ENCODE measurements at regions not wholly inside any gene's neighbourhood (a gene's known extent, or its start where the extent isn't known, plus 50 kb on each side); places are given as distances from the start of the nearest gene placed in this dataset.

- no peaks in the 10 kb centered on the region for H3K9me3 ChIP-seq (ENCODE audit: control insufficient read depth, insufficient read depth, low read depth, low read length)
- ChIA-PET CTCF (interaction anchor here (0.6 kb wide), 1 partner anchor 453 kb away, joined by 3 read pairs; no protein-coding TSS in a partner anchor), POLR2A (no interaction called here)
- TF ChIP-seq TRIM28 (IDR thresholded peaks at IDR 0.05; ENCODE audit: borderline replicate concordance, low read length), result 0 out of 2 replicates have a peak, but pooled peaks have one; percentile 54
- TF ChIP-seq, protein P1, sequence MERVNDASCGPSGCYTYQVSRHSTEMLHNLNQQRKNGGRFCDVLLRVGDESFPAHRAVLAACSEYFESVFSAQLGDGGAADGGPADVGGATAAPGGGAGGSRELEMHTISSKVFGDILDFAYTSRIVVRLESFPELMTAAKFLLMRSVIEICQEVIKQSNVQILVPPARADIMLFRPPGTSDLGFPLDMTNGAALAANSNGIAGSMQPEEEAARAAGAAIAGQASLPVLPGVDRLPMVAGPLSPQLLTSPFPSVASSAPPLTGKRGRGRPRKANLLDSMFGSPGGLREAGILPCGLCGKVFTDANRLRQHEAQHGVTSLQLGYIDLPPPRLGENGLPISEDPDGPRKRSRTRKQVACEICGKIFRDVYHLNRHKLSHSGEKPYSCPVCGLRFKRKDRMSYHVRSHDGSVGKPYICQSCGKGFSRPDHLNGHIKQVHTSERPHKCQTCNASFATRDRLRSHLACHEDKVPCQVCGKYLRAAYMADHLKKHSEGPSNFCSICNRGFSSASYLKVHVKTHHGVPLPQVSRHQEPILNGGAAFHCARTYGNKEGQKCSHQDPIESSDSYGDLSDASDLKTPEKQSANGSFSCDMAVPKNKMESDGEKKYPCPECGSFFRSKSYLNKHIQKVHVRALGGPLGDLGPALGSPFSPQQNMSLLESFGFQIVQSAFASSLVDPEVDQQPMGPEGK (tag by site-specific recombination; IDR thresholded peaks at IDR 0.05), result 0 out of 2 replicates have a peak, but pooled peaks have one; percentile 16
- 0 out of 2 replicates have a peak, but pooled peaks have one; percentile 20 for TF ChIP-seq PRDM1 (tag by site-specific recombination; IDR thresholded peaks at IDR 0.05)
- TF ChIP-seq ZNF366 (tag by site-specific recombination; conservative IDR thresholded peaks at IDR 0.05), result no peak
- no peak for TF ChIP-seq ZNF830 (tag by site-specific recombination; IDR thresholded peaks at IDR 0.05; ENCODE audit: low read depth)
- TF ChIP-seq ZNF629 (tag by site-specific recombination; IDR thresholded peaks at IDR 0.05), result peak; percentile 38; the same call in 1 of the 2 replicates
- TF ChIP-seq ZNF335 (tag by site-specific recombination; conservative IDR thresholded peaks at IDR 0.05), result peak; percentile 63
- no peak for TF ChIP-seq ZNF664 (tag by site-specific recombination; IDR thresholded peaks at IDR 0.05)
- TF ChIP-seq AEBP2 (tag by site-specific recombination; IDR thresholded peaks at IDR 0.05; ENCODE audit: borderline replicate concordance), result no peak
- TF ChIP-seq YY1 (tag by site-specific recombination; IDR thresholded peaks at IDR 0.05), result no peak
- H3K4me1 ChIP-seq (ENCODE audit: control insufficient read depth, insufficient read depth, low read length), result no peaks in the 10 kb centered on the region
- no peak overlapping the region for H3K4me3 ChIP-seq (ENCODE audit: low read depth, low read length)
- no peaks in the 10 kb centered on the region for H3K36me3 ChIP-seq (ENCODE audit: control insufficient read depth in 2 of 2, insufficient read depth in 1 of 2, low read length in 2 of 2)
- H3K27ac ChIP-seq (ENCODE audit: extremely low read depth, low read depth, low read length), result no peak overlapping the region
Measured at GRCh38 chr1:60867782-60868181, 214.6 kb upstream of the NFIA start.

GRCh38 chr1:60866917-60867531, 215.3 kb upstream of the NFIA start:
- Histone ChIP-seq H3K4me1 (ENCODE audit: control insufficient read depth, insufficient read depth, low read length) (no peaks in the 10 kb centered on the region), H3K4me3 (ENCODE audit: low read depth, low read length) (no peak overlapping the region), H3K36me3 (ENCODE audit: control insufficient read depth in 2 of 2, insufficient read depth in 1 of 2, low read length in 2 of 2) (no peaks in the 10 kb centered on the region), H3K27ac (ENCODE audit: extremely low read depth, low read depth, low read length) (no peak overlapping the region), H3K9me3 (ENCODE audit: control insufficient read depth, insufficient read depth, low read depth, low read length) (no peaks in the 10 kb centered on the region)
- ChIA-PET CTCF (interaction anchor here (0.6 to 1.4 kb wide), 5 partner anchors 9 to 901 kb away, joined by 3 to 8 read pairs (median 4); no protein-coding TSS in a partner anchor), POLR2A (no interaction called here)
- TF ChIP-seq, protein P2, sequence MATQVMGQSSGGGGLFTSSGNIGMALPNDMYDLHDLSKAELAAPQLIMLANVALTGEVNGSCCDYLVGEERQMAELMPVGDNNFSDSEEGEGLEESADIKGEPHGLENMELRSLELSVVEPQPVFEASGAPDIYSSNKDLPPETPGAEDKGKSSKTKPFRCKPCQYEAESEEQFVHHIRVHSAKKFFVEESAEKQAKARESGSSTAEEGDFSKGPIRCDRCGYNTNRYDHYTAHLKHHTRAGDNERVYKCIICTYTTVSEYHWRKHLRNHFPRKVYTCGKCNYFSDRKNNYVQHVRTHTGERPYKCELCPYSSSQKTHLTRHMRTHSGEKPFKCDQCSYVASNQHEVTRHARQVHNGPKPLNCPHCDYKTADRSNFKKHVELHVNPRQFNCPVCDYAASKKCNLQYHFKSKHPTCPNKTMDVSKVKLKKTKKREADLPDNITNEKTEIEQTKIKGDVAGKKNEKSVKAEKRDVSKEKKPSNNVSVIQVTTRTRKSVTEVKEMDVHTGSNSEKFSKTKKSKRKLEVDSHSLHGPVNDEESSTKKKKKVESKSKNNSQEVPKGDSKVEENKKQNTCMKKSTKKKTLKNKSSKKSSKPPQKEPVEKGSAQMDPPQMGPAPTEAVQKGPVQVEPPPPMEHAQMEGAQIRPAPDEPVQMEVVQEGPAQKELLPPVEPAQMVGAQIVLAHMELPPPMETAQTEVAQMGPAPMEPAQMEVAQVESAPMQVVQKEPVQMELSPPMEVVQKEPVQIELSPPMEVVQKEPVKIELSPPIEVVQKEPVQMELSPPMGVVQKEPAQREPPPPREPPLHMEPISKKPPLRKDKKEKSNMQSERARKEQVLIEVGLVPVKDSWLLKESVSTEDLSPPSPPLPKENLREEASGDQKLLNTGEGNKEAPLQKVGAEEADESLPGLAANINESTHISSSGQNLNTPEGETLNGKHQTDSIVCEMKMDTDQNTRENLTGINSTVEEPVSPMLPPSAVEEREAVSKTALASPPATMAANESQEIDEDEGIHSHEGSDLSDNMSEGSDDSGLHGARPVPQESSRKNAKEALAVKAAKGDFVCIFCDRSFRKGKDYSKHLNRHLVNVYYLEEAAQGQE (tag by site-specific recombination; IDR thresholded peaks at IDR 0.05), result no peak
- TF ChIP-seq ZNF777 (tag by site-specific recombination; IDR thresholded peaks at IDR 0.05; ENCODE audit: borderline replicate concordance) (no peak), ZNF23 (tag by site-specific recombination; IDR thresholded peaks at IDR 0.05; ENCODE audit: borderline replicate concordance) (no peak), ZNF19 (tag by site-specific recombination; IDR thresholded peaks at IDR 0.05; ENCODE audit: low read depth) (no peak), ZNF350 (tag by site-specific recombination; IDR thresholded peaks at IDR 0.05) (no peak), ZNF2 (tag by site-specific recombination; IDR thresholded peaks at IDR 0.05) (0 out of 2 replicates have a peak, but pooled peaks have one; percentile 3), ZNF366 (tag by site-specific recombination; conservative IDR thresholded peaks at IDR 0.05) (peak; percentile 59), ZEB2 (tag by site-specific recombination; IDR thresholded peaks at IDR 0.05) (peak; percentile 68; the same call in 1 of the 2 replicates), ZNF10 (tag by site-specific recombination; IDR thresholded peaks at IDR 0.05) (no peak), SP7 (tag by site-specific recombination; IDR thresholded peaks at IDR 0.05) (no peak; the same call in 1 of the 2 replicates), ZNF354C (tag by site-specific recombination; IDR thresholded peaks at IDR 0.05; ENCODE audit: borderline replicate concordance, low read depth) (no peak), ZNF184 (tag by site-specific recombination; IDR thresholded peaks at IDR 0.05) (peak; percentile 57)
- TF ChIP-seq, protein P3, sequence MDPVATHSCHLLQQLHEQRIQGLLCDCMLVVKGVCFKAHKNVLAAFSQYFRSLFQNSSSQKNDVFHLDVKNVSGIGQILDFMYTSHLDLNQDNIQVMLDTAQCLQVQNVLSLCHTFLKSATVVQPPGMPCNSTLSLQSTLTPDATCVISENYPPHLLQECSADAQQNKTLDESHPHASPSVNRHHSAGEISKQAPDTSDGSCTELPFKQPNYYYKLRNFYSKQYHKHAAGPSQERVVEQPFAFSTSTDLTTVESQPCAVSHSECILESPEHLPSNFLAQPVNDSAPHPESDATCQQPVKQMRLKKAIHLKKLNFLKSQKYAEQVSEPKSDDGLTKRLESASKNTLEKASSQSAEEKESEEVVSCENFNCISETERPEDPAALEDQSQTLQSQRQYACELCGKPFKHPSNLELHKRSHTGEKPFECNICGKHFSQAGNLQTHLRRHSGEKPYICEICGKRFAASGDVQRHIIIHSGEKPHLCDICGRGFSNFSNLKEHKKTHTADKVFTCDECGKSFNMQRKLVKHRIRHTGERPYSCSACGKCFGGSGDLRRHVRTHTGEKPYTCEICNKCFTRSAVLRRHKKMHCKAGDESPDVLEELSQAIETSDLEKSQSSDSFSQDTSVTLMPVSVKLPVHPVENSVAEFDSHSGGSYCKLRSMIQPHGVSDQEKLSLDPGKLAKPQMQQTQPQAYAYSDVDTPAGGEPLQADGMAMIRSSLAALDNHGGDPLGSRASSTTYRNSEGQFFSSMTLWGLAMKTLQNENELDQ (tag by site-specific recombination; IDR thresholded peaks at IDR 0.05; ENCODE audit: low read depth), result no peak
- TF ChIP-seq, protein P4, sequence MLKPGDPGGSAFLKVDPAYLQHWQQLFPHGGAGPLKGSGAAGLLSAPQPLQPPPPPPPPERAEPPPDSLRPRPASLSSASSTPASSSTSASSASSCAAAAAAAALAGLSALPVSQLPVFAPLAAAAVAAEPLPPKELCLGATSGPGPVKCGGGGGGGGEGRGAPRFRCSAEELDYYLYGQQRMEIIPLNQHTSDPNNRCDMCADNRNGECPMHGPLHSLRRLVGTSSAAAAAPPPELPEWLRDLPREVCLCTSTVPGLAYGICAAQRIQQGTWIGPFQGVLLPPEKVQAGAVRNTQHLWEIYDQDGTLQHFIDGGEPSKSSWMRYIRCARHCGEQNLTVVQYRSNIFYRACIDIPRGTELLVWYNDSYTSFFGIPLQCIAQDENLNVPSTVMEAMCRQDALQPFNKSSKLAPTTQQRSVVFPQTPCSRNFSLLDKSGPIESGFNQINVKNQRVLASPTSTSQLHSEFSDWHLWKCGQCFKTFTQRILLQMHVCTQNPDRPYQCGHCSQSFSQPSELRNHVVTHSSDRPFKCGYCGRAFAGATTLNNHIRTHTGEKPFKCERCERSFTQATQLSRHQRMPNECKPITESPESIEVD (tag by site-specific recombination; IDR thresholded peaks at IDR 0.05), result peak; percentile 99

All from HEK293 (cell line).